HG03432 (cell line): ENCODE measurements at regions not wholly inside any gene's neighbourhood (a gene's known extent, or its start where the extent isn't known, plus 50 kb on each side); places are given as distances from the start of the nearest gene placed in this dataset.

Experiments
- ATAC-seq: cut with Tn5 transposase; IDR thresholded peaks from one replicate; pipeline ENCODE4 v1.9.1; 2021; ENCODE audit warnings: mild to moderate bottlenecking, moderate library complexity; ENCODE audit not compliant: unreplicated experiment

DNA sequence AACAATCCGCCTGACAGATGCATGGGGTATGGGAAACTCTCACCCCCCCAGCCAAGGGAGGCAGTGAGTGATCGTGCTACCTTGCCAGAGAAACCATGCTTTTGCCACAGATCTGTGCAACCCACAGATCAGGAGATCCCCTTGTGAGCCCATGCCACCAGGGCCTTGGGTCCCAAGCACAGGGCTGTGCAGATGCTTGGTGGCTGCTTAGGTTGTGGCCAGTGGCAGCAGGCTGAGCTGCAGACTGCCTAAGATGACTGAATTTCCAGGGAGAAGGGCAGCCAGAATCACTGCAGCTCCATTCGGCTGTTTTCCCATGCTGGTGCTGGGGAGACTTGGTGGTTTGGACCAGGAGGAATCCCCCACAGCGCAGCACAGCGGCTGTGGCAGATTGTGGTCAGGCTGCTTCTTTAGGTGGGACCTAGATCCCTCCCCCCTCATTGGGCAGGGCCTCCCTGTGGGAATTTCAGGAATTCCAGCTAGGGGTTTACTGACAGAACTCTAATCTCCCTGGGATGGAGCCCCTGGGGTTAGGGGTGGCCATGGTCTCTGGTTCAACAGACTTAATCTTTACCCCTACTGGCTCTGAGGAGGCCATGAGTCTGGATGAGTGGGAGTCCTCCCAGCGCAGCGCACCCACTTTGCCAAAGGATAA lies 264.6 kb upstream of the DAAM1 start:
- ATAC-seq: no peak

DNA sequence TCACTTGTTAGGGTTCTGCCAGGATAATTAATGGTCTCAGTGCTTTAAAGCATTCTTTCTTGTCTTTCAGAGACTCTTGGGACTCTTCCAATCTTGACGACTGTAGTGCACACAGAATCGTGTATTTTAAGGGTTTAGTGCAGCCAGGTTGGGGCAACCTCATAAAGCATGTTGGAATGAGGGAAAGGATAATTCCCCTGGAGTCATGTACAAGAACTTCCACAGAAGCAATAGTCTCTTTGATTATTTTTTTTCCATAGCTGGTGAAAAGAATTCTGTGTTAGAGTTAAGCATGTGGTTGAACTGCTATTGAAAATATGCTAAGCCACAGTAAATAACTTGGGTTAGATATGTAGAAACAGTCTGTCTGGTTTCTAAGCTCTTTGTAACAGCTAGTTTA lies 246.8 kb upstream of the DAAM1 start:
- no peak for ATAC-seq

DNA sequence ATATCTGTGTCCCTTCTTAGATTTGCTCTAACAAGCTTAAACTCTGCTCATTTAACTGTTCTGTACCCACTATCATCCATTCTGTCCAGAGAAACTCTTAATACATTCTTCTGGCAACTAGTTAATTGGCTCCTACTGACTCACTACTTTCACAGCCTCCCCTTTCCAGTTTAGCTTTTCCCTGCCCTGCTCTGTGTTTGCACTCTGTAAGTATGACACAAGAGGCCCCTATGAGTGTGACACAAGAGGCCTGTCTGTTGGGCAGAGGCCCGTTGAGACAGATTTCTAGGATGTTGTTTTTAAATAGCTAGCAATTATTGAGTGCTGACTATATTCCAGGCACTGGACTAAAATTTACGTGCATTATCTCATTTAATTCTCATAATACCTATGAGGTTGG lies 246.0 kb upstream of the DAAM1 start:
- ATAC-seq: no peak

DNA sequence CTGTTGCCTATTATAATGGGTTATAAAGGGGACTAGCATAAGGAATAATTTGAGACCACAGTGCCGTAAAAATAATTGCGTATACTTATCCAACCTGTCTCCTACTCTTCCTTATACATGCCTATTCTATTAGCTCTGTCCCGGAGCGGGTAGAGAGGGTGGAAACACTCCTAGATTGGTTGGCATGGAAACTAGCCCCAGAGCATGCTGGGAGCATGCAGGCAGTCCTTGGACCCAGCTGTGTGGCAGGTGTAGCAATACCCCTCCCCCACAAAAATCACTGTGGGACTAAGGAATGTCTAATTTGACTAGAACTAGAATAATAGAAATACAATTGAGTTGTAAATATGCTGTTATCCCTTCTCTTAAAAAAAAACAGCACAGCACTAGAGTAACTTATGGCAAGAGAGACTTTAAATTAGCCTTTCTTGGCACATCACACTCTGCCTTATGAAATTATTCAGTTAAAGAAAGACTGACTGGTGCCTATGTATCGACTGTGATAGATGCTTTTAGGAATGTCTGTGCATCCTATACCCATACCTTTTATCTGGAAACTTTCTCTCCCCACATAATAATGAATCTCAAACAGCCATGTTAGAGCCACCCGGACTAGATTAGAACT lies 244.0 kb upstream of the DAAM1 start:
- no peak for ATAC-seq

DNA sequence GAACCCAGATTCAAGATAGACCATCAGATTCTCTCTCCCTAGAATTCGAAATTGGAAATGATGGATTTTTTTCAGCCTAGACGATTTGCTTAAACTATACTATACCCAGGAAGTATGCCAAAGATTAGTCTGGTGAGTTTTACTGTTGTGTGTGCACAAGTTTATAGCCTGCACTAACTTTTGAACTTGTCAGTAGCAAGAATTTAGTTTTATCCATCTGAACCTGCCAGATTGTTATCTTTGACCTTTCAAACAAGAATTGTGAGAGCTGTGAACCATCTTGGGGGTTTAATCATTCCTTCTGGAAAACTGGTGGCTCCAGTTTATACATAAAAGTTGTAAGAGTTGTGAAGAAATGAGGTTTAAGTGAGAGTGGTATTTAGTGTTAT lies 243.5 kb upstream of the DAAM1 start:
- ATAC-seq: no peak

DNA sequence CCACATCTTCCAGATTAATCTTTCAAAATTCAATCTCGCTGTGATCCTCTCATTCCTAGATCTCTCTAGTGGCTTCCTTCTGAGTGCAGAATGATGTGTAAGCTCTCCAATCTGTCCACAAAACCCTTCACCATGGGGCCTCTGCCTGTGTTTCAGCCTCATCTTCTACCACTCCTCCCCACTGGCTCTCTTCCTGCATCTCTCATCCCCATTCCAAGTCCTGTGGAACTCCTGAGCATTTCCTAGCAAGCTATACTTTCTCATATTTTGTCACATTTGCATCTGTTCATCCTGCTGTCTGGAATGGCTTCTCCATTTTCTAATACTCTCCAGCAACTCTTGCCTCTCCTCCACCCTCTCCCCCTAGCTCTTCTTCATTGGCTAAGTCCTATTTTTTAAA lies 242.0 kb upstream of the DAAM1 start:
- no peak for ATAC-seq

DNA sequence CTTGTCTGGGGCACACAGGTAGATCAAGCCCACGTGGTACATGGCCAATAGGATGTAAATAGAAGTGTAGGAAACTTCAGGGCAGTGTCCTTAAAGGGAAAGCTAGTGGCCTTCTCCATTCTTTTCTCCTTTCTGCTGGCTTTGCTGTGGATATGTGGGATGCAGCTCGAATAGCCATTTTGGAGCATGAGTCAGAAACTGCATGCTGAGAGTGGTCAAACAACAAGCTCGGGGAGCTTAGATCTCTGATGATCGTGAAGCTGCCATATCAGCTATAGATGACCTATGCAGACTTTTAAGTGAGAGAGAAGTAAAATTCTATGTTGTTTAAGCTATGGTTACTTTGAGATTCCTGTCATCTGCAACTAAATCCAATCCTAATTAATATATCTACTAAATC lies 241.3 kb upstream of the DAAM1 start:
- ATAC-seq: no peak

DNA sequence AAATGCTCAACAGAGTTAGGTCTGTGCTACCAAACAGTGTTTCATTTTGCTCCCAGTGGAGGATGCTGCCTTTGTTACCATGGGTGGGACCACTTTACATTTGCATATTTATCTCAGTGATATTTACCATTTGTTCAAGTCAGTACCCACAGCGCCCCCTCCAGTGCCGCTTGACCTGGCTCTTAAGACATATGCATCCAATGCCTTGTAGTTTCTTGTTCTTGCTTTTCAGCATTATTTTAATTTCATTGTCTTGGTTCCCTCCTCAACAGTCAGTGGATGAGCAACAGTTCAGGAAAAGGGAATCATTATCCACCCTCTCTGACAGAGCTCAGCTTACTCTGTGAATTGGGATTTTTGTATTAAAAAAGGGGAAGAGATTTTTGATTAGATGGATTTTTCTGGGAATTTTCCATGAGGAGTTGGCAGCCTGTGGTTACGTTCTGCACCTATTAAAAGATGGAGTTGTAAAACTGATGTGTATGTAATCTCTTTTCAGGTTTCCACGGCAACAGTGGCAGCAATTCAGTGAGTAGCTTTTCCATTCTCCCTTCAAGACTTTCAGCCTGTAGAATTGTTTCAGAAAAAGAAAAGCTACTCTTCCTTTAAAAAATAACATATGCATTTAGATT lies 240.5 kb upstream of the DAAM1 start:
- no peak for ATAC-seq

DNA sequence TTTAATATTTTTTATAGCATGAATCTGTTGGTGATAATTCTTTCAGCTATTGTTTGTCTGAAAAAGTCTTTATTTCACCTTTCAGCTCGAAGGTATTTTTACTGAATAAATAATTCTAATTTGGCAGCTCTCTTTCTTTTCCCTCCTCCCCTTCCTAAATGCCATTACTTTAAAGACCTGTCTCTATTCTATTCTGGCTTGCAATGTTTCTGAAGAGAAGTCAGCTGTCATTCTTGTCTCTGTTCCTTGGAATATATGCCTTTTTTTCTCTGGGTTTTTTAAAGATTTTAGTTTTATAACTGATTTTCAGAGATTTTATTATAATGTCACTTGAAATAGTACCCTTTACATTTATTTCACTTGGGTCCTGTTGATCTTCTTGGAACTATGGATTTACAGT lies 237.9 kb upstream of the DAAM1 start:
- ATAC-seq: no peak

DNA sequence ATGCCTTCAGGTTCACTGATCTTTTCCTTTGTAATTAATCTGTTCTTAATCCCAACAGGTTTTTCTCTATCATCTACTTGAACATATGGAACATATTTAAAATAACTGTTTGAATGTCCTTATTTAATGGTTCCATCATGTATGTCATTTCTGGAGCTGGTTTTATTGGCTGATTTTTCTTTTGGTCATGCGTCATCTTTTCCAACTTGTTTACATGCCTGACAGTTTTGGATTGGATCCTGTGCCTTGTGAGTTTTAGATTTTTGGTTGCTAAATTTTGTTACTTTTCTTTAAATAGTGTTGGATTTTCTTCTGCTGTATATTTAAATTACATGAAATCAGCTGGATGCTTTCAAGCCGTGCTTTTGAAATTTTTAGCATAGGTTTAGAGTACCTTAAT lies 237.3 kb upstream of the DAAM1 start:
- no peak for ATAC-seq

DNA sequence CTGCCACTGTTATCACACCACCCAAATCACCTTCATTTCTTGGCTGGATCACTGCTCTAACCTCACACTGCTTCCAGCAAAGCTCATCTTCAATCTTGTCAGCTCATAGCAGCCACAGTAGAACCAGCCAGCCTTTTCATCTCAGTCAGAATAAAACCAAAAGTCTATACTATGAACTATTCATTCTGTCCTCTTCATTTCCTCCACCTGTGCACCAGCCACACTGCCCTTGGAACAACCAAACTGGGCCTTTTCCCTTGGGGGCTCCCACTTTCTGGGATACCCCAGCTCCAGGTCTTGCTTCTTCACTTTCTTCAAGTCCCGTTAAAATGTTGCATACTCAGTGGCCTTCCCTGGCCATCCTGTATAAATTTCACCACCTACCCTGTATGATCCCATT lies 234.4 kb upstream of the DAAM1 start:
- ATAC-seq: peak; percentile 56

DNA sequence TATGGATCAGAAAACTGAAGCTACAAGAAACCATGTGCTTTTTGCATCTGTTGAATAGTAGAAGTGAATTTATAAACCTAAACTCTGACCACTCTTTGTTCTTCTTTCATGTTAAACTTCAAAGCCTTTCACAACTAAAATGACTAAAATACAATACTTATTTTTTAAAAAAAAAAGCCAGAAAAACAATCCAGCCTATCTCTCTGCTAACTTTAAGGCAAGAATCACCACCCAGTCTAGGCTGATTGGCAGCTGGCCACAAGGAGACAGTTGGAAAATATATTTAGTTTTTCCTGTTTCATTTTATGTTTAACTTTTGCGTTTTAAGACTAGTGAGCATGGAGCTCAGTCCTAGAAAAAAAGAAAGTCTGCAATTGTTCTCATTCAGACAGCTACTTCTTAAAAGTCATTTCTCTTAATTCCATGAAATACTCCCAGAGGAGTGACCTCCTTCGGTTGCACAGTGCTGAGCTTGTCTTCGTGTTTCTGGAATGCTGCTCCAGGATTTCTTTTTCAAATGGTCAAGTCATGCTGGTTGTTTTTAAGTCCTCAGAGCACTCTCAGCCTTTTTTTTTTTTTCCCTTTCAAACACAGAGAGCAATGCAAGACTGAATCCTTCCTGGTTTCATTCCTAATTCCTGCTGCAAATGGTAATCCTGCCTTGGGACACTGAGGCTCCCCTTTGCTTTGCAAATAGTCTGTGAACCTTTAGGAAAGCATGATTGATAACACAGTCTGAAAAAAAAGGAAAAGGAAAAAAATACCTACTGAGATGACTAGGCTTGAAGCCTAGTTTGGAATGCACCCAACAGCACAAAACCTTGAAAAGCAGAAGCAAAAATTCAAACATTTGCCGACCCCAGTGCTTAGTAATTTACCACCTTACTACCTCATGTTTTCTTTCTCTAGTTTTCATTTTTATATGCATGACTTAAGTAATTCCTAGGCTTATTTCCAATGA lies 233.3 kb upstream of the DAAM1 start:
- ATAC-seq: peak; percentile 54

DNA sequence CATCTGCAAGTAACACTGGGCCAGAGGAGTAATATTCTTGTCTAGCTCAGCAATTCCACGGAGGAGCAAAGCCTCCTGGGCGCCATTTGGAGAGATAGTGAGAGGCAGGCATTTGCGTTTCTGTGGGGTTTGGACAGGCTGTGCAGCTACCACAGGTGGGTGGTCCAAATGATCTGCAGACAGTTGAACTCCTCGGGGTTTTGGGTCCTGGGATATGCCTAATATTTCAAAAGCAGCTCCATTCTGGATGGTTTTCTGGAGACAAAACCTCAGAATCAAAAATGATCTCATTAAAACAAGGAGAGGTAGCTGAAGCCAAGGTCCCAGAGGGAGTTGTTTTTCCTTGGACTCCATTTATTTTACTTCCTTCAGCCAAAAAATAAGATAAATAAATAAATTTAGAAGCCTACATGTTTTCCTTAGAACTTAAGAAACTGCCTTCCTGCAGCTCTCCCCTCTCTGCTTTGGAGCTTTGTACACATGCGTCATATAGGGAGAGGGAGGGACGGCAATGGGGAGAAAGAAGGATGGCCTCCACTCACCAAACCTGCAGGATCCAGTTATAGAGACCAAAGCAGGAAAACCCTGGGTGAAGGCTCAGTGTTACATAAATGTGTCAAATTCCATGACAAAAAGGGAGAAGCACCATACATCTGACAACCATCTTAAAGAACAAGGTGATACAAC lies 227.3 kb upstream of the DAAM1 start:
- ATAC-seq: no peak

DNA sequence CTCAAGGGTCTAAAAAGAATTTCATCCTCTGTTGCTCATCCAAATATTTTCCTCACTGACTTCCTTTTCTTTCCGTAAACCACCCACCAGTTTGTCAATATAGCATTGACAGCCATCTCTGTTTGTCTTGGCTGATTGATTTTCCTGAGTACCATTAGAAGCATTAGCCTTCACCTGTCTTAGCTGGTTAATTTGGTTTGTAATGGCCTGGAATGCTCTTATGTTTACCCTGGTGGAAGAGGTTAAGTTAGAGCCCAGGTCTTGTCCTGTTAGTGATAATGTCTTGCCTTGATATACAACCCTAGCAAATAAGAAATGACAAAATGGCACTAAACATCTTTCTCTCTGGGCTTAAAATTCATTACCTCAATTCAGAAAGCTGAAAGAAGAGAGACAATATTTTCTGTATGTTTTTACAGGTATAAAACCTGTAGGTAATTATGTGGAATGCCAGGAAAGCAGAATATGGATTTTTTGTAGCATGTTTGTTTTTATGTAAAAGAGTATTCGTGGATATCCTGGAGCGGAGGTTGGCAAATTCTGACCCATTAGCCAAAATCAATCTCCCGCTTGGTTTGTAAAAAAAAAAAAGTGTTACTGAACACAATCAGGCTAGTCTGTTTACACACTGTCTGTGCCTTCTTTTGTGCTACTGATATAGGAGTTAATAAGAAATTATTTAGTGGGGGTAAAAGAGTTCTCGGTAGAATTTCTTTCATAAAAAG lies 224.4 kb upstream of the DAAM1 start:
- ATAC-seq: no peak

DNA sequence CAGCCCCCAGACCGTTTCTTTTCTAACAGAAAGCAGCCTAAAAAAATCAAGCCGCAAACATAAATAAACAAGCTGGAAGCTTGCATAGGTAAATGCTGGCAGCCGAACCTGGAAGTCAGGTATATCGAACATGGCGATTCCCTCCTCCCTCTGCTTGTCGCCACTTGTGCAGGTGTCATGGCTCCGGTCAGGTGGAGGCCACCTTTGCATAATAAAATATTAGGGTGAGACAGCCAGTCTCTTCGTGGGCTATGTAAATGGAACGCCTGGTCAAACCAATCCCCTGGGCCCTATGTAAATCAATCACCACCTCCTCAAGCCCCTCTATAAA lies 223.9 kb upstream of the DAAM1 start:
- ATAC-seq: no peak

DNA sequence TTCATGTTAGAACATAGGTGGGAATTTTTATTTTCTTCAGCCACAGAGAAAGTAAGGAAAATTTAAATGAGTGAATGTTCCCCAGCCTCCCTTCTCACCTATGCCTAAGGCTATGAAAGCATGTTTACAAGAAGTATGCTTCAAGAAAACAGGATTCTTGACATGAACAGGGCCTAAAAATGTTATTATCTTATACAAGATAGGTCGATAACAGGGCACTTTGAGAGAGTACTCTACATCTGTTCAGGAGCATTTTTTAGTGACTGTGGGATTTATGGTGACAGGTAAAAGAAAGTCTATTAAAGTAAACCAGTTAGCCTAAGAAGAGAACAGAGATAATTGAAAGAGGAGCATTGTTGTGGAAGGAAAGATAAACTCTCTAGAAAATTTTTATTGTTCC lies 222.9 kb upstream of the DAAM1 start:
- no peak for ATAC-seq

DNA sequence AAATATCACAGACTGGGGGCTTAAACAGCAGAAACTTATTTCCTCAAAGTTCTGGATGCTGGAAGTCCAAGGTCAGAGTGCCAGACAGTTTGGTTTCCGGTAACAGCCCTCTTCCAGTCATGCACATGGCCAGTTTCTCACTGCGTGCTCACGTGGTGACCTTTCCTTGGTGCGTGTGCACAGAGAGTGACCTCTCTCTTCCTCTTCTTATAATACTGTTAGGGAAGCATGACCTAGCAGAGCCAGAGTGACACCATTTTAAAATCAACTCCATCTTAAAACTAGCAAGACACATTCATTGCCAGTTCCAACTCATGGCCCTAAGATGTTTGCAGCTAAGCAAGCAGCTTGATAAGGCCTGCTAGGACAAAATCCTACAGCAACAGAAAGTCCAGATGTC lies 221.5 kb upstream of the DAAM1 start:
- ATAC-seq: no peak

DNA sequence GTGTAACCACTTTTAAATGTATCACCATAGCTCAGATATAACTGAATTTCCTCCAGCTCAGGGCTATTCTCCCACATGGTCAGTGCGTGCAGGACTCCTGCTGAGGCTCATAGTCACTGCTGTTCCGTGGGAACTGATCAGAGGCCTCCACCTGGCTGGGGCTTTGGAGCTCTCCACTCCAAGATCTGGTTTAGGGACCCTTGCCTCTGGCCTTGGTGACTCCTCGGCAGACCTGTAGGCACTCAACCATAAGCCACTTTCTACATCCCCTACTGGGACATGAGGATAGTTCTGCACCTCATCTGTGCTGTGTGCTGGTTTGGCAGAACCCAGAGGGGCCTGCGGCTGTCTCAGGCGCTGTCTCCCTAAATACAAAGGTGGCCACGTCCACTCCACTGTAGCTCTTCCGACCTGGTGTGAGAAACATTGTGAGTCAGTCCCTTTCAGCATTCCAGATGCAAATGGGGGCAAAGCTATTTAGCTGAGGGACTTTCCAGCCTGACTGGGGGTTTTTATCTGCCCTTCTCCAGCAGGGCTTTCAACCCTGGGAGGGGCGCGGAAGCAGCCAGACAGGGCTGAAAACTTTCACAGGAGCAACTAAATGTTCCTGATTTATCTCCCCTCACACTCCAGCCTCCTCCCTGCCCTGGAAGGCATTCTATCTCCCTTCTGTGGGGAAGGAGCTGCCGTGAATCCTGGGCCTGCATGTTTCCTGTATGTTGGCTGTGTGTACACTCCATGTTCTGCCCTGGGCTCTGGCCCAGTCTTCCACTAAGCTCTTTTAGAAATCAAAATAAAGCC lies 218.3 kb upstream of the DAAM1 start:
- peak; percentile 79 for ATAC-seq

DNA sequence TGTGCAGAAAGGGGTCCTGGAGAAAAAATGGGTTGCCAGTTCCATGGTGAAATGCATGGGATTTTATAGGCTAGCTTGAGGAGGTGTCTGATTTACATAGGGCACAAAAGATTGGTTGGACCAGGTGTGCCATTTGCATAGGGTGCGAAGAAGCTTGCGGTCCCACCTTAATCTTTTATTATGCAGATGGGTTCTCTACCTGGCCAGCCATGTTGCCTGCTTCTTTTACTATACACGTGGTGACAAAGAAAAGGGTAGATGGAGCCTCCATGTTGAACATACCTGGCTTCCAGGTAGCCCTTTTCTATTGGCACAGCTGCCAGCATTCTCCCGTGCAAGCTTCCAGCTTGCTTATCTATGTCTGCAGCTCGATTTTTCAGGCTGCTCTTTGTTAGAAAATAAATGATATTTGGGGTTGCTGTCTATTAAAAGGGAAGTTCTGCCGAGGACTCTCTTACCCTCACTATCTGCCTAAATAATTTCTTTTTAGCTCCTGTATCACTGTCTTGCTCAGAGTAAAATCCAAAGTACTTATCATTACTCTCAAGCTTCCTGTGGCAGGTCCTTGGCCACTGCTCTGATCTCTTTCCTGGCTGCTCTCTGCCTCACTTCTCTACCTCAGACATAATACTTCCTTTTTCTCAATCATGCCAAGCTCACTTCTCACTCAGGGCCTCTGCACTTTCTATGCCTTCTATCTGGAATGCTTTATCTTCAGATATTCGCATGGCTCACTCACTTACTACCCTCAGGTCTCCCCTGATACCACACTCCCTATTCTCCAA lies 216.0 kb upstream of the DAAM1 start:
- peak; percentile 42 for ATAC-seq
